ENCODE measurements at regions not wholly inside any gene's neighbourhood (a gene's known extent, or its start where the extent isn't known, plus 50 kb on each side); places are given as distances from the start of the nearest gene placed in this dataset.

GRCh38 chr1:47683401-47683800 is 245.6 kb downstream of the FOXD2 start:
- Histone ChIP-seq H3K9me3 (ENCODE audit: low read length) (no peaks in the 10 kb centered on the region), H3K27me3 (ENCODE audit: insufficient read depth, low read length) (no peaks in the 10 kb centered on the region), H3K9ac (ENCODE audit: low read length) (no peak overlapping the region), H3K9me2 (ENCODE audit: low read depth, low read length) (no peaks in the 10 kb centered on the region), H3K4me1 (ENCODE audit: insufficient read depth, low read length, severe bottlenecking) (no peaks in the 10 kb centered on the region), H2AFZ (ENCODE audit: low read length) (no peak overlapping the region), H4K20me1 (ENCODE audit: insufficient read depth, low read length) (no peaks in the 10 kb centered on the region), H3K27ac (ENCODE audit: low read depth, low read length, poor library complexity, severe bottlenecking) (no peak overlapping the region), H3K36me3 (ENCODE audit: insufficient read depth, low read length) (no peaks in the 10 kb centered on the region), H3K4me3 (ENCODE audit: low read depth, low read length, poor library complexity, severe bottlenecking) (no peak overlapping the region), H3K79me2 (ENCODE audit: insufficient read depth, low read length) (no peaks in the 10 kb centered on the region), H3F3A (ENCODE audit: insufficient read depth, low read length) (no peaks in the 10 kb centered on the region), H3K4me2 (ENCODE audit: low read length) (no peak overlapping the region)
- TF ChIP-seq CTCF (IDR thresholded peaks at IDR 0.05; ENCODE audit: low read length) = no peak
- no peak for TF ChIP-seq EZH2 (IDR thresholded peaks at IDR 0.05; ENCODE audit: borderline replicate concordance, low read length)

GRCh38 chr1:47684518-47684917 is 246.7 kb downstream of the FOXD2 start:
- no peaks in the 10 kb centered on the region for H3K4me1 ChIP-seq (ENCODE audit: insufficient read depth, low read length, severe bottlenecking)
- no peak overlapping the region for H3K4me2 ChIP-seq (ENCODE audit: low read length)
- TF ChIP-seq CTCF (IDR thresholded peaks at IDR 0.05; ENCODE audit: low read length) = no peak
- no peak for TF ChIP-seq EZH2 (IDR thresholded peaks at IDR 0.05; ENCODE audit: borderline replicate concordance, low read length)
- no peaks in the 10 kb centered on the region for H3K9me3 ChIP-seq (ENCODE audit: low read length)
- no peaks in the 10 kb centered on the region for H3K36me3 ChIP-seq (ENCODE audit: insufficient read depth, low read length)
- no peaks in the 10 kb centered on the region for H3K79me2 ChIP-seq (ENCODE audit: insufficient read depth, low read length)
- no peaks in the 10 kb centered on the region for H3K9me2 ChIP-seq (ENCODE audit: low read depth, low read length)
- no peak overlapping the region for H3K4me3 ChIP-seq (ENCODE audit: low read depth, low read length, poor library complexity, severe bottlenecking)
- H2AFZ ChIP-seq (ENCODE audit: low read length) = no peak overlapping the region
- peaks cover 6% of the 10 kb centered on the region; the same call in 1 of the 2 replicates for H3K27me3 ChIP-seq (ENCODE audit: insufficient read depth, low read length)
- no peak overlapping the region for H3K9ac ChIP-seq (ENCODE audit: low read length)
- H3F3A ChIP-seq (ENCODE audit: insufficient read depth, low read length) = no peaks in the 10 kb centered on the region
- H3K27ac ChIP-seq (ENCODE audit: low read depth, low read length, poor library complexity, severe bottlenecking) = no peak overlapping the region
- no peaks in the 10 kb centered on the region for H4K20me1 ChIP-seq (ENCODE audit: insufficient read depth, low read length)

GRCh38 chr1:47684964-47685762 is 247.3 kb downstream of the FOXD2 start:
- no peak for TF ChIP-seq CTCF (IDR thresholded peaks at IDR 0.05; ENCODE audit: low read length)
- H3K4me3 ChIP-seq (ENCODE audit: low read depth, low read length, poor library complexity, severe bottlenecking) = no peak overlapping the region

More at GRCh38 chr1:47684964-47685762, 247.3 kb downstream of the FOXD2 start:
- Histone ChIP-seq H3K79me2 (ENCODE audit: insufficient read depth, low read length) (no peaks in the 10 kb centered on the region), H3K9me2 (ENCODE audit: low read depth, low read length) (no peaks in the 10 kb centered on the region), H3K9ac (ENCODE audit: low read length) (no peak overlapping the region), H3K27me3 (ENCODE audit: insufficient read depth, low read length) (peaks cover 6% of the 10 kb centered on the region; the same call in 1 of the 2 replicates), H3K36me3 (ENCODE audit: insufficient read depth, low read length) (no peaks in the 10 kb centered on the region), H3K4me1 (ENCODE audit: insufficient read depth, low read length, severe bottlenecking) (no peaks in the 10 kb centered on the region), H3F3A (ENCODE audit: insufficient read depth, low read length) (no peaks in the 10 kb centered on the region), H3K27ac (ENCODE audit: low read depth, low read length, poor library complexity, severe bottlenecking) (no peak overlapping the region), H4K20me1 (ENCODE audit: insufficient read depth, low read length) (no peaks in the 10 kb centered on the region), H2AFZ (ENCODE audit: low read length) (no peak overlapping the region), H3K4me2 (ENCODE audit: low read length) (no peak overlapping the region), H3K9me3 (ENCODE audit: low read length) (no peaks in the 10 kb centered on the region)

Measured in OCI-LY1 (cell line).